ENCODE measurements at regions not wholly inside any gene's neighbourhood (a gene's known extent, or its start where the extent isn't known, plus 50 kb on each side); places are given as distances from the start of the nearest gene placed in this dataset.

GRCh38 chr7:16094651-16095050 lies 326.7 kb downstream of the CRPPA start:
- no peak for TF ChIP-seq POLR2A (IDR thresholded peaks at IDR 0.05)
- TF ChIP-seq CTCF (IDR thresholded peaks at IDR 0.05): no peak
- DNase-seq: no peak
- Histone ChIP-seq H3K36me3 (no peaks in the 10 kb centered on the region), H3K4me3 (no peak overlapping the region), H3K27ac (no peak overlapping the region), H3K27me3 (no peaks in the 10 kb centered on the region), H3K4me1 (peaks cover 0 to 44% (median 8%) of the 10 kb centered on the region in 12 donors), H3K9me3 (no peaks in the 10 kb centered on the region)
- intact Hi-C loops (cut with DNase I): loop anchor here in 1 of 10 donors (10.0 kb wide), 1 partner anchor 330 kb away; the partner anchor contains the start of gene CRPPA
- no peak for ATAC-seq
- 71 to 98% (median 95%) methylated on average over 2 of the region's 2 CpGs for WGBS, 4 donors

- TF ChIP-seq POLR2A (IDR thresholded peaks at IDR 0.05) (no peak), CTCF (IDR thresholded peaks at IDR 0.05) (no peak)
- Histone ChIP-seq H3K27ac (peak overlapping the region in 3 of 12 donors; percentile 12 to 44 (median 31)), H3K4me1 (peaks cover 0 to 33% (median 4%) of the 10 kb centered on the region in 12 donors), H3K36me3 (no peaks in the 10 kb centered on the region), H3K4me3 (no peak overlapping the region), H3K9me3 (no peaks in the 10 kb centered on the region), H3K27me3 (no peaks in the 10 kb centered on the region)
- intact Hi-C loops (cut with DNase I): loop anchor here in 1 of 10 donors (10.0 kb wide), 1 partner anchor 332 kb away; the partner anchor contains the start of gene CRPPA
- ATAC-seq (peak in 2 of 4 donors; percentile 45 to 66), DNase-seq (no peak)
- WGBS, 4 donors: 74 to 80% (median 76%) methylated on average over 2 of the region's 2 CpGs
These were observed 328.6 kb downstream of the CRPPA start for GRCh38 chr7:16092711-16093110.

GRCh38 chr7:16091701-16092310 lies 329.5 kb downstream of the CRPPA start:
- WGBS, 4 donors: 54 to 66% (median 62%) methylated on average over 5 of the region's 5 CpGs
- Histone ChIP-seq H3K4me1 (peaks cover 0 to 33% (median 4%) of the 10 kb centered on the region in 12 donors), H3K4me3 (peak overlapping the region in 1 of 12 donors; percentile 19)

More at GRCh38 chr7:16091701-16092310, 329.5 kb downstream of the CRPPA start:
- Histone ChIP-seq H3K27me3 (no peaks in the 10 kb centered on the region), H3K9me3 (no peaks in the 10 kb centered on the region), H3K36me3 (no peaks in the 10 kb centered on the region), H3K27ac (peak overlapping the region in 4 of 12 donors; percentile 12 to 44 (median 32))
- ATAC-seq (peak in 1 of 4 donors; percentile 53), DNase-seq (no peak)
- TF ChIP-seq CTCF (IDR thresholded peaks at IDR 0.05) (no peak), POLR2A (IDR thresholded peaks at IDR 0.05) (no peak)
- intact Hi-C loops (cut with DNase I): loop anchor here in 1 of 10 donors (10.0 kb wide), 1 partner anchor 333 kb away; the partner anchor contains the start of gene CRPPA
